HEK293 (cell line): ENCODE measurements at regions not wholly inside any gene's neighbourhood (a gene's known extent, or its start where the extent isn't known, plus 50 kb on each side); places are given as distances from the start of the nearest gene placed in this dataset.

Experiments
- BCL11A ChIP-seq: fragments of 450-650 bp; formaldehyde crosslinking; IDR thresholded peaks from 2 replicates; pipeline ENCODE4 v1.5.1; 2016; ENCODE audit warnings: low read depth, missing biosample characterization, missing genetic modification characterization
- CTCF ChIP-seq: fragments of 450-650 bp; formaldehyde crosslinking; IDR thresholded peaks from 2 replicates; pipeline ENCODE4 v1.5.1; 2016; ENCODE audit warnings: missing biosample characterization, missing genetic modification characterization
- PRDM1 ChIP-seq: fragments of 450-650 bp; formaldehyde crosslinking; IDR thresholded peaks from 2 replicates; pipeline ENCODE4; 2016; ENCODE audit warnings: missing biosample characterization, missing genetic modification characterization
- RBAK ChIP-seq: fragments of 450-650 bp; formaldehyde crosslinking; IDR thresholded peaks from 2 replicates; pipeline ENCODE4 v1.5.1; 2016; ENCODE audit warnings: missing biosample characterization, missing genetic modification characterization
- SALL2 ChIP-seq: fragments of 450-650 bp; formaldehyde crosslinking; IDR thresholded peaks from 2 replicates; pipeline ENCODE4 v1.5.0; 2017; ENCODE audit warnings: missing biosample characterization, mild to moderate bottlenecking, missing genetic modification characterization, borderline replicate concordance
- SP2 ChIP-seq: fragments of 450-650 bp; formaldehyde crosslinking; IDR thresholded peaks from 2 replicates; pipeline ENCODE4 v1.5.1; 2016; ENCODE audit warnings: missing biosample characterization, missing genetic modification characterization
- ZBTB1 ChIP-seq: fragments of 450-650 bp; formaldehyde crosslinking; IDR thresholded peaks from 2 replicates; pipeline ENCODE4 v1.5.1; 2016; ENCODE audit warnings: missing biosample characterization, missing genetic modification characterization
- ZNF768 ChIP-seq: fragments of 450-650 bp; formaldehyde crosslinking; IDR thresholded peaks from 2 replicates; pipeline ENCODE4 v1.5.1; 2018; ENCODE audit warnings: missing biosample characterization, mild to moderate bottlenecking, missing genetic modification characterization
- ZXDB ChIP-seq: fragments of 450-650 bp; formaldehyde crosslinking; IDR thresholded peaks from 2 replicates; pipeline ENCODE4 v1.5.1; 2016; ENCODE audit warnings: missing biosample characterization, missing genetic modification characterization
- TF ChIP-seq, protein P1 (sequence below): fragments of 450-650 bp; formaldehyde crosslinking; IDR thresholded peaks from 2 replicates; pipeline ENCODE4 v1.5.1; 2016; ENCODE audit warnings: missing biosample characterization, missing genetic modification characterization

- TF ChIP-seq CTCF (tag by site-specific recombination) (no peak), PRDM1 (tag by site-specific recombination) (no peak), RBAK (tag by site-specific recombination) (no peak), SALL2 (tag by site-specific recombination) (no peak), ZBTB1 (tag by site-specific recombination) (no peak), SP2 (tag by site-specific recombination) (no peak), ZXDB (tag by site-specific recombination) (no peak), ZNF768 (tag by site-specific recombination) (no peak), BCL11A (tag by site-specific recombination) (no peak)
- TF ChIP-seq, protein P1, sequence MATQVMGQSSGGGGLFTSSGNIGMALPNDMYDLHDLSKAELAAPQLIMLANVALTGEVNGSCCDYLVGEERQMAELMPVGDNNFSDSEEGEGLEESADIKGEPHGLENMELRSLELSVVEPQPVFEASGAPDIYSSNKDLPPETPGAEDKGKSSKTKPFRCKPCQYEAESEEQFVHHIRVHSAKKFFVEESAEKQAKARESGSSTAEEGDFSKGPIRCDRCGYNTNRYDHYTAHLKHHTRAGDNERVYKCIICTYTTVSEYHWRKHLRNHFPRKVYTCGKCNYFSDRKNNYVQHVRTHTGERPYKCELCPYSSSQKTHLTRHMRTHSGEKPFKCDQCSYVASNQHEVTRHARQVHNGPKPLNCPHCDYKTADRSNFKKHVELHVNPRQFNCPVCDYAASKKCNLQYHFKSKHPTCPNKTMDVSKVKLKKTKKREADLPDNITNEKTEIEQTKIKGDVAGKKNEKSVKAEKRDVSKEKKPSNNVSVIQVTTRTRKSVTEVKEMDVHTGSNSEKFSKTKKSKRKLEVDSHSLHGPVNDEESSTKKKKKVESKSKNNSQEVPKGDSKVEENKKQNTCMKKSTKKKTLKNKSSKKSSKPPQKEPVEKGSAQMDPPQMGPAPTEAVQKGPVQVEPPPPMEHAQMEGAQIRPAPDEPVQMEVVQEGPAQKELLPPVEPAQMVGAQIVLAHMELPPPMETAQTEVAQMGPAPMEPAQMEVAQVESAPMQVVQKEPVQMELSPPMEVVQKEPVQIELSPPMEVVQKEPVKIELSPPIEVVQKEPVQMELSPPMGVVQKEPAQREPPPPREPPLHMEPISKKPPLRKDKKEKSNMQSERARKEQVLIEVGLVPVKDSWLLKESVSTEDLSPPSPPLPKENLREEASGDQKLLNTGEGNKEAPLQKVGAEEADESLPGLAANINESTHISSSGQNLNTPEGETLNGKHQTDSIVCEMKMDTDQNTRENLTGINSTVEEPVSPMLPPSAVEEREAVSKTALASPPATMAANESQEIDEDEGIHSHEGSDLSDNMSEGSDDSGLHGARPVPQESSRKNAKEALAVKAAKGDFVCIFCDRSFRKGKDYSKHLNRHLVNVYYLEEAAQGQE (tag by site-specific recombination) = no peak
These were observed 401.8 kb upstream of the TMPO start for GRCh38 chr12:98113548-98113947.
